Heart left ventricle (tissue), 16 donors: ENCODE measurements at regions not wholly inside any gene's neighbourhood (a gene's known extent, or its start where the extent isn't known, plus 50 kb on each side); places are given as distances from the start of the nearest gene placed in this dataset.
A peak's percentile ranks its signal among the peaks of the same experiment; 100 is the strongest.

ENCODE experiments used
- ATAC-seq, 4 donors: fragments of 200-7000 bp; cut with Tn5 transposase; one replicate each; pipeline ENCODE4 v1.9.1; 2020 to 2022; ENCODE audit warnings: moderate library complexity in 4 of 4, mild to moderate bottlenecking in 3 of 4, moderate number of reproducible peaks in 1 of 4
- DNase-seq, 5 donors: peaks; one replicate each; pipeline ENCODE4 v3.0.0-alpha.2; 2020
- H3K27ac ChIP-seq, 12 donors: fragments of 200-600 bp; sonication (generic) in 4 of 12; one replicate each; pipeline versions ENCODE4 v1.5.0 to v1.8.0; 2016 to 2022; ENCODE audit warnings: mild to moderate bottlenecking in 2 of 12
- H3K27me3 ChIP-seq, 9 donors: fragments of 200-600 bp; sonication (generic) in 2 of 9; one replicate each; pipeline versions ENCODE4 v1.5.1 to v1.8.0; 2016 to 2022; ENCODE audit warnings: mild to moderate bottlenecking in 3 of 9
- H3K36me3 ChIP-seq, 9 donors: fragments of 200-600 bp; sonication (generic) in 2 of 9; one replicate each; pipeline versions ENCODE4 v1.5.0 to v1.8.0; 2018 to 2022; ENCODE audit warnings: mild to moderate bottlenecking in 2 of 9
- H3K4me1 ChIP-seq, 12 donors: fragments of 200-600 bp; sonication (generic) in 4 of 12; one replicate each; pipeline versions ENCODE4 v1.5.0 to v1.8.0; 2016 to 2022; ENCODE audit warnings: mild to moderate bottlenecking in 3 of 12
- H3K4me3 ChIP-seq, 12 donors: fragments of 200-600 bp; sonication (generic) in 4 of 12; one replicate each; pipeline versions ENCODE4 v1.5.0 to v1.8.0; 2017 to 2022; ENCODE audit warnings: mild to moderate bottlenecking in 9 of 12, moderate library complexity in 4 of 12
- H3K9me3 ChIP-seq, 12 donors: fragments of 200-600 bp; sonication (generic) in 4 of 12; one replicate each; pipeline versions ENCODE4 v1.5.0 to v1.8.0; 2016 to 2022; ENCODE audit warnings: mild to moderate bottlenecking in 1 of 12
- POLR2A ChIP-seq, 2 donors: fragments of 450-650 bp; IDR thresholded peaks; one replicate each; pipeline ENCODE4 v1.6.1; 2017; ENCODE audit warnings: antibody characterized with exemption in 2 of 2, mild to moderate bottlenecking in 2 of 2, moderate library complexity in 2 of 2
- WGBS, 4 donors: extraction: QIAGEN DNeasy Blood & Tissue Kit in 2 of 4; methylation state at CpG; one replicate each; pipeline versions ENCODE4 v1.1.5 to v1.1.7; 2013 to 2018; 5-methylcytosine and 5-hydroxymethylcytosine counted together
- intact Hi-C, 10 donors: fragments of 100-400 bp; cut with DNase I; formaldehyde crosslinking; loops; one replicate each; pipeline versions ENCODE4 v1.11.1 to v1.14.2; 2022
- TF ChIP-seq, protein P1 (sequence below), 12 donors: fragments of 200-600 bp; sonication (generic) in 4 of 12; IDR thresholded peaks; one replicate each; pipeline versions ENCODE4 v1.5.0 to v1.8.0; 2018 to 2022; ENCODE audit warnings: antibody characterized with exemption in 12 of 12, mild to moderate bottlenecking in 5 of 12
- donor health status: ischemic (EF 13 %, LVEDD 7.1; RV severe dilation, severe dysfunction).
- donor health status: healthy with polysubstance abuse.
- donor health status: DM: no; HTN: yes; CAD: no.
- donor health status: DM: no; HTN: no; CAD: no.
- donor health status: ischemic (EF 25% LVEDD 6.9; RV normal size, moderate dysfunction).
- donor health status: ischemic (EF 25% LVEDD 5.7; RV mildly dilated, moderate dysfunction).
- donor health status: healthy.
- donor health status: DM: yes; HTN: yes; CAD: no.
- donor health status: ischemic (EF 35%, LVEDD 5.7; RV mildly dilated, moderate dysfunction).
- donor health status: nonischemic (EF 11% LVEDD 7.7; RV severe dilation, severe dysfunction).
- donor health status: DM: yes; HTN: yes; CAD: no.
- donor health status: PGD.
- donor health status: ischemic (EF 29% LVEDD 5.4; RV normal size, mild dysfunction).
- donor health status: nonischemic (EF 23%, LVEDD 6.1; RV moderate dilation, normal function).

DNA sequence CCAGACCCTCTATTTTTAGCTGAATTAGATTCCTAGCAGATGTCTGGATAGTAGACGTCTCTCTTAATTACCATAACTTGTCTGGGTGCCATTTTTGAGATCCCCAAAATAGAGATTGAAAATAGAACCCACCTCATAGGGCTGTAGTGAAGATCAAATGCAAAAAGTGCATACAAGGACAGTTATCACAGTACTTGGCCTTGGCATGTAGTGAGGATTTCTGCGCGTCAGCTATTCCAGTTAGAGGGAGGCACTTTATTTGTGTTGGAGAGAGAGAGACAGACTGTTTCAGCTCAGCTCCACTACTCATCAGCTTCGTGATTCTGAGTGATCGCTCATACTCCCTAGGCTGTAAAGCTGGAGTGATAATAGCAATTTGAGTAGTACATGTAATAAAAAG, 59.6 kb upstream of the CDH13 start:
- H3K27ac ChIP-seq, result peak overlapping the region in 10 of 12 donors; percentile 2 to 78 (median 38)
- peak; percentile 95 to 98 (median 96) for ATAC-seq
- H3K27me3 ChIP-seq, result no peaks in the 10 kb centered on the region
- 37 to 43% (median 39%) methylated on average over 5 of the region's 5 CpGs for WGBS, 4 donors
- DNase-seq, result peak in 4 of 5 donors; percentile 16 to 47 (median 36)
- no peaks in the 10 kb centered on the region for H3K36me3 ChIP-seq
- intact Hi-C loops, result no loop called here
- H3K9me3 ChIP-seq, result peaks cover 0 to 36% (median 8%) of the 10 kb centered on the region in 12 donors
- TF ChIP-seq, protein P1, sequence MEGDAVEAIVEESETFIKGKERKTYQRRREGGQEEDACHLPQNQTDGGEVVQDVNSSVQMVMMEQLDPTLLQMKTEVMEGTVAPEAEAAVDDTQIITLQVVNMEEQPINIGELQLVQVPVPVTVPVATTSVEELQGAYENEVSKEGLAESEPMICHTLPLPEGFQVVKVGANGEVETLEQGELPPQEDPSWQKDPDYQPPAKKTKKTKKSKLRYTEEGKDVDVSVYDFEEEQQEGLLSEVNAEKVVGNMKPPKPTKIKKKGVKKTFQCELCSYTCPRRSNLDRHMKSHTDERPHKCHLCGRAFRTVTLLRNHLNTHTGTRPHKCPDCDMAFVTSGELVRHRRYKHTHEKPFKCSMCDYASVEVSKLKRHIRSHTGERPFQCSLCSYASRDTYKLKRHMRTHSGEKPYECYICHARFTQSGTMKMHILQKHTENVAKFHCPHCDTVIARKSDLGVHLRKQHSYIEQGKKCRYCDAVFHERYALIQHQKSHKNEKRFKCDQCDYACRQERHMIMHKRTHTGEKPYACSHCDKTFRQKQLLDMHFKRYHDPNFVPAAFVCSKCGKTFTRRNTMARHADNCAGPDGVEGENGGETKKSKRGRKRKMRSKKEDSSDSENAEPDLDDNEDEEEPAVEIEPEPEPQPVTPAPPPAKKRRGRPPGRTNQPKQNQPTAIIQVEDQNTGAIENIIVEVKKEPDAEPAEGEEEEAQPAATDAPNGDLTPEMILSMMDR (IDR thresholded peaks at IDR 0.05), result no peak
- no peak for TF ChIP-seq POLR2A (IDR thresholded peaks at IDR 0.05)
- H3K4me1 ChIP-seq, result peaks cover 0 to 8% (median 0%) of the 10 kb centered on the region in 12 donors
- no peak overlapping the region for H3K4me3 ChIP-seq

DNA sequence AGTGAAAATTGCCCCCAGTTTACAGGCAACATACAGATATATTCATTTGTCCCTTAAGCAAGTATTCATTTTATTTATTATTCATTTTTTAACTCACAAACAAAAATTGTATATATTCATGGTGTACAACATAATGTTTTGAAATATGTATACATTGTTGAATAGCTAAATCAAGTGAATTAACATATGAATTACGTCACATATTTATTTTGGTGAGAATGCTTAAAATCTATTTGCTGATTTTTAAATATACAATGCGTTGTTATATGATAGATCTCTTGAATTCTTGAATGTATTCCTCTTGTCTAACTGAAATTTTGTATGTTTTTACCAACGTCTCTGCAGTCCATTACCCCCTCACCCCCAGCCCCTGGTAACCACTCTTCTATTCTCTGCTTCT, 63.4 kb upstream of the CDH13 start:
- intact Hi-C loops, result no loop called here

DNA sequence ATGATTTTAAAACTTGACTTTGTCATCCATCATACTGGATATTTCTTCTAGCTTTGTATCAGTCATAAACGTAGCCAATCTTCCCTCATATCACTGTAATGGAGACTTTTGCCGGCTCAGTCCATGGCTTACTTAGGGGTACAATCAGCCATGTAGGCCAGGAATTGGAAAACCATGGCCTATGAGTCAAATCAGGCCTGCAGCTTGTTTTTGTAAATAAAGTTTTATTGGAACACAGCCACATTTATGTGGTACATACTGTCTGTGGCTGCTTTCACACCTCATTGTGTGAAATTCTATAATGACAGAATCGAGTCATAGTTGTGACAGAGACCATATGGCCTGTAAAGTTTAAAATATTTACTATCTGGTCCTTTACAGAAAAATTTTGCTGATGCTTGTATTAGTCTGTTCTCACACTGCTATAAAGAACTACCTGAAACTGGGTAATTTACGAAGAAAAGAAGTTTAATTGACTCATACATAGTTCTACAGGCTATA, 64.5 kb upstream of the CDH13 start:
- TF ChIP-seq, protein P1 (IDR thresholded peaks at IDR 0.05), result no peak
- no peak for TF ChIP-seq POLR2A (IDR thresholded peaks at IDR 0.05)

More for the DNA sequence above, 63.4 kb upstream of the CDH13 start:
- ATAC-seq (no peak), DNase-seq (no peak)
- peaks cover 0 to 8% (median 0%) of the 10 kb centered on the region in 12 donors for H3K4me1 ChIP-seq
- H3K27me3 ChIP-seq, result no peaks in the 10 kb centered on the region
- WGBS, 4 donors, result 84 to 91% (median 87%) methylated on average over 3 of the region's 3 CpGs
- H3K36me3 ChIP-seq, result no peaks in the 10 kb centered on the region
- TF ChIP-seq POLR2A (IDR thresholded peaks at IDR 0.05), result no peak
- TF ChIP-seq, protein P1 (IDR thresholded peaks at IDR 0.05), result no peak
- peaks cover 0 to 31% (median 8%) of the 10 kb centered on the region in 12 donors for H3K9me3 ChIP-seq
- no peak overlapping the region for H3K27ac ChIP-seq
- no peak overlapping the region for H3K4me3 ChIP-seq

DNA sequence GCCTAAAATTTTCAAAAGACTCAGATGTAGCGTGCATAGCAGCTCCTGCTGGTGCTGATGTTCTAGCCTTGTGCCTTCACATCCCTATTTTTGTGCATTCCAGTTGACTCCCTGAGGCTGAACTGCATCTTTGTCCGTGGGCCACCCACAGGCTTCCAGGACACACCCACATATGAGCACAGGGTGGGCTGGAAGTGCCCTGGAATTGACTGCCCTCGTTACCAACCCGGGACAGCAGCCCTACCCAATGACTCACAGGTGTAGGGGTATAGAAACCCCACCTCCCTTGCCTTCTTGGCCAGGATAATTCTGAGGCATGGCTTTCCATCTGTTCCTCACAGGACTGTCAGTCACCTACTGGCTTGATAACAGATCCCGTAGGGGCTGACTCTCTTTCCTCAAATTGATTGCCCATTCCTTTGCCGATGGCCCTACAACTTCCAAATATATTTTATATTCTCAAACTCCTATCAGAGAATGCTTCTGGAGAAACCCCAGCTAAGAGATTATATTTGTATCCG, 65.9 kb upstream of the CDH13 start:
- intact Hi-C loops, result no loop called here
- DNase-seq, result no peak
- Histone ChIP-seq H3K4me3 (no peak overlapping the region), H3K4me1 (no peaks in the 10 kb centered on the region), H3K9me3 (peaks cover 0 to 30% (median 8%) of the 10 kb centered on the region in 12 donors), H3K27me3 (no peaks in the 10 kb centered on the region), H3K36me3 (no peaks in the 10 kb centered on the region), H3K27ac (no peak overlapping the region)
- 70 to 78% (median 77%) methylated on average over 7 of the region's 7 CpGs for WGBS, 4 donors
- no peak for TF ChIP-seq POLR2A (IDR thresholded peaks at IDR 0.05)
- TF ChIP-seq, protein P1 (IDR thresholded peaks at IDR 0.05), result no peak
- ATAC-seq, result no peak

More for the DNA sequence above, 64.5 kb upstream of the CDH13 start:
- no peak for DNase-seq
- no peak overlapping the region for H3K27ac ChIP-seq
- no peak for ATAC-seq
- 80 to 86% (median 85%) methylated on average over 4 of the region's 4 CpGs for WGBS, 4 donors
- no peak overlapping the region for H3K4me3 ChIP-seq
- no peaks in the 10 kb centered on the region for H3K4me1 ChIP-seq
- H3K27me3 ChIP-seq, result no peaks in the 10 kb centered on the region
- peaks cover 0 to 31% (median 8%) of the 10 kb centered on the region in 12 donors for H3K9me3 ChIP-seq
- intact Hi-C loops, result no loop called here
- no peaks in the 10 kb centered on the region for H3K36me3 ChIP-seq
